Renal pelvis (tissue), 1 donor: ENCODE measurements at regions not wholly inside any gene's neighbourhood (a gene's known extent, or its start where the extent isn't known, plus 50 kb on each side); places are given as distances from the start of the nearest gene placed in this dataset.

Experiments used
- DNase-seq: peaks from one replicate; pipeline ENCODE4 v3.0.0-alpha.2; 2013

GRCh38 chr4:32429151-32429550 is 1709.0 kb downstream of the PCDH7 start:
- no peak for DNase-seq

- no peak for DNase-seq
These were observed 1715.1 kb downstream of the PCDH7 start for GRCh38 chr4:32435308-32435707.

- DNase-seq, result no peak
These were observed 1716.6 kb downstream of the PCDH7 start for GRCh38 chr4:32436816-32437215.

GRCh38 chr4:32440391-32440790 is 1720.2 kb downstream of the PCDH7 start:
- DNase-seq, result peak; percentile 35

GRCh38 chr4:32454482-32454881 is 1734.3 kb downstream of the PCDH7 start:
- no peak for DNase-seq

GRCh38 chr4:32455231-32455630 is 1735.1 kb downstream of the PCDH7 start:
- no peak for DNase-seq

GRCh38 chr4:32460972-32461371 is 1740.8 kb downstream of the PCDH7 start:
- DNase-seq, result no peak

- no peak for DNase-seq
These were observed 1742.8 kb downstream of the PCDH7 start for GRCh38 chr4:32462944-32463343.

- DNase-seq, result no peak
These were observed 1750.0 kb downstream of the PCDH7 start for GRCh38 chr4:32470087-32470585.

- no peak for DNase-seq
These were observed 1752.7 kb downstream of the PCDH7 start for GRCh38 chr4:32472918-32473317.

- DNase-seq, result no peak
These were observed 1755.5 kb downstream of the PCDH7 start for GRCh38 chr4:32475710-32476109.

- DNase-seq, result no peak
These were observed 1757.3 kb downstream of the PCDH7 start for GRCh38 chr4:32477518-32477917.

- peak; percentile 35 for DNase-seq
These were observed 1765.8 kb downstream of the PCDH7 start for GRCh38 chr4:32485956-32486355.

GRCh38 chr4:32488690-32489089 is 1768.5 kb downstream of the PCDH7 start:
- DNase-seq, result no peak

- no peak for DNase-seq
These were observed 1779.0 kb downstream of the PCDH7 start for GRCh38 chr4:32499171-32499570.

GRCh38 chr4:32503241-32503640 is 1783.1 kb downstream of the PCDH7 start:
- no peak for DNase-seq

GRCh38 chr4:32506067-32506466 is 1785.9 kb downstream of the PCDH7 start:
- no peak for DNase-seq

GRCh38 chr4:32519060-32519459 is 1798.9 kb downstream of the PCDH7 start:
- DNase-seq, result peak; percentile 17

- DNase-seq, result no peak
These were observed 1805.3 kb downstream of the PCDH7 start for GRCh38 chr4:32525420-32525819.

- DNase-seq, result no peak
These were observed 1824.7 kb downstream of the PCDH7 start for GRCh38 chr4:32544846-32545245.

GRCh38 chr4:32551943-32552342 is 1831.8 kb downstream of the PCDH7 start:
- no peak for DNase-seq

GRCh38 chr4:32560306-32560705 is 1840.1 kb downstream of the PCDH7 start:
- peak; percentile 12 for DNase-seq

GRCh38 chr4:32562010-32562409 is 1841.8 kb downstream of the PCDH7 start:
- DNase-seq, result no peak

GRCh38 chr4:32564626-32565025 is 1844.5 kb downstream of the PCDH7 start:
- no peak for DNase-seq

GRCh38 chr4:32569861-32570260 is 1849.7 kb downstream of the PCDH7 start:
- no peak for DNase-seq
